ENCODE measurements at regions not wholly inside any gene's neighbourhood (a gene's known extent, or its start where the extent isn't known, plus 50 kb on each side); places are given as distances from the start of the nearest gene placed in this dataset.

DNA sequence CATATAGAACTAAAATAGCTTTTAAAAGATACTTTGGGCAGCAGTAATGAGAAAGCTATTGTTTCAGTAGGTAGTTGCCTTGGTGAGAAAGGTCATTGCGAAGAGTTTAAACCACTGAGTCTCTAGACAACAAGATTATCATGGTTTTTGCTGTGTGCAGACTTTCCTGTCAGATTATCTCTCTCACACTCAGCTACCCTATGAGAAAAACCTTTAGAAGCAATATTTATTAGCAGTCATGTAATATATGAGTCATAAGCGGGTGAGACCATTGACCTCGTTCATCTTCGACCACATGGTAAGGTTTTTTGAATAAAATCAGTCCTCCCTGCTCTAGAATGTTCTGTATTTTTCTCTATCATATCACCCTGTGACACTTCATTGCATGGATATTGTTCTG lies 59.9 kb downstream of the GPR65 start:
- Mint-ChIP-seq H3K27me3 (ENCODE audit: insufficient read depth) (no peaks in the 10 kb centered on the region; the same call in 1 of the 2 replicates), H3K4me1 (ENCODE audit: low read depth) (no peaks in the 10 kb centered on the region), H3K9me3 (peaks cover 33% of the 10 kb centered on the region), H3K27ac (no peak overlapping the region), H3K4me3 (no peak overlapping the region), H3K36me3 (ENCODE audit: low read depth) (no peaks in the 10 kb centered on the region)
- no peak for TF ChIP-seq CTCF (IDR thresholded peaks at IDR 0.05)
- no peak for DNase-seq

GRCh38 chr14:88069677-88070076 lies 64.7 kb downstream of the GPR65 start:
- TF ChIP-seq CTCF (IDR thresholded peaks at IDR 0.05) = no peak
- no peaks in the 10 kb centered on the region for H3K36me3 Mint-ChIP-seq (ENCODE audit: low read depth)
- H3K27ac Mint-ChIP-seq = no peak overlapping the region
- H3K27me3 Mint-ChIP-seq (ENCODE audit: insufficient read depth) = no peaks in the 10 kb centered on the region; the same call in 1 of the 2 replicates
- peaks cover 43% of the 10 kb centered on the region for H3K9me3 Mint-ChIP-seq
- DNase-seq = no peak
- H3K4me1 Mint-ChIP-seq (ENCODE audit: low read depth) = no peaks in the 10 kb centered on the region
- no peak overlapping the region for H3K4me3 Mint-ChIP-seq

- no peaks in the 10 kb centered on the region for H3K36me3 Mint-ChIP-seq (ENCODE audit: low read depth)
- TF ChIP-seq CTCF (IDR thresholded peaks at IDR 0.05) = no peak
- no peaks in the 10 kb centered on the region for H3K27me3 Mint-ChIP-seq (ENCODE audit: insufficient read depth)
- no peak overlapping the region for H3K27ac Mint-ChIP-seq
- H3K4me3 Mint-ChIP-seq = no peak overlapping the region
- peaks cover 35% of the 10 kb centered on the region for H3K9me3 Mint-ChIP-seq
- DNase-seq = no peak
- no peaks in the 10 kb centered on the region for H3K4me1 Mint-ChIP-seq (ENCODE audit: low read depth)
These were observed 70.5 kb downstream of the GPR65 start for GRCh38 chr14:88075269-88075981.

GRCh38 chr14:88078525-88078924 lies 73.6 kb downstream of the GPR65 start:
- Mint-ChIP-seq H3K9me3 (peaks cover 31% of the 10 kb centered on the region), H3K4me1 (ENCODE audit: low read depth) (no peaks in the 10 kb centered on the region), H3K36me3 (ENCODE audit: low read depth) (peaks cover 5% of the 10 kb centered on the region; the same call in 1 of the 2 replicates), H3K27me3 (ENCODE audit: insufficient read depth) (no peaks in the 10 kb centered on the region), H3K4me3 (no peak overlapping the region; the same call in 1 of the 2 replicates), H3K27ac (no peak overlapping the region)
- no peak for DNase-seq
- TF ChIP-seq CTCF (IDR thresholded peaks at IDR 0.05) = no peak

DNA sequence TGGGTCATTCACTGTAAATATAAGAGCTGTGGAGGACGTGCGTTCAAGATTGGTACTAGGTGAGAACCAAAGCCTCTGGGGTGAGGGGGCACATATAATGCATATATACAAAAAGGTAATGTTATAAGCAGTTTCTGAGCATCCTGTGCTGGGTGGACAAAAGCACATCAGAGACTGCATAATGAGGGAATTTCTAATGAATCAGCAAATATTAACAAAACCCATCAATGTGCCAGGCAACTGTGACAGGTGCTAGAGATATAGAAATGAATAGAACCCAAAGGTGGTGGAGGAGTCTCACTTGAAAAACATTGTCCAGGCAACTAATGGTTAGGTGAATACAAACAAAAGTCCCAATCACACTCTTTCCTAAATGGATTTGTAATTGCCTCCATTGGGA lies 74.7 kb downstream of the GPR65 start:
- Mint-ChIP-seq H3K27ac (no peak overlapping the region), H3K27me3 (ENCODE audit: insufficient read depth) (no peaks in the 10 kb centered on the region), H3K4me1 (ENCODE audit: low read depth) (no peaks in the 10 kb centered on the region), H3K4me3 (no peak overlapping the region), H3K9me3 (peaks cover 31% of the 10 kb centered on the region), H3K36me3 (ENCODE audit: low read depth) (peaks cover 5% of the 10 kb centered on the region; the same call in 1 of the 2 replicates)
- no peak for TF ChIP-seq CTCF (IDR thresholded peaks at IDR 0.05)
- DNase-seq = no peak

Measured in HFFc6 (cell line).